ENCODE measurements at regions not wholly inside any gene's neighbourhood (a gene's known extent, or its start where the extent isn't known, plus 50 kb on each side); places are given as distances from the start of the nearest gene placed in this dataset.
"Not testable (repeated sequence)": the region's sequence is repeated elsewhere in the genome, so short reads cannot be mapped to it uniquely, and the experiment has no call there.

DNA sequence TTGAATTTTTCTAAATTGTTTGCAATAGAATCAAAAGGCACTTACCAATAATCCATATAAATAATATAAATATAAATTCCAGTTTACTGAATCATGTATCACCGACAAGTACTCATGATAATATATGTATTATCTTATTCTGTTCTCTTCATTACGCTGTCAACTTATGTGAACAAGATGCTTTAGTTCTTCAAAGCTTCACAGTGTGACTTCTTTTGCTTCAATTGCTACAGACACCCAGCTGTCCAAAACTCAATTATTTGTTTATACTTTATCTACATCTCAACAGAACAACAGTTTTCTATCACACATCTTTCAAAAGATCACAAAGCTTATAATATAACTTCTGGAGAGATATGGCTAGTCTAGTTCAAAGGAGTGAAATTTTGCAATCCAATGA is 1499.9 kb upstream of the PCDH10 start:
- Histone ChIP-seq H3K9ac (ENCODE audit: insufficient read depth in 1 of 2, low read length in 2 of 2) (no peak overlapping the region), H3K36me3 (ENCODE audit: control insufficient read depth in 4 of 4, insufficient read depth in 4 of 4, low read length in 4 of 4) (no peaks in the 10 kb centered on the region), H3K27ac (ENCODE audit: low read depth in 1 of 2, low read length in 1 of 2) (no peak overlapping the region), H3K4me1 (ENCODE audit: control insufficient read depth in 5 of 5, insufficient read depth in 5 of 5, low read length in 5 of 5) (no peaks in the 10 kb centered on the region), H3K27me3 (ENCODE audit: control insufficient read depth in 3 of 3, insufficient read depth in 3 of 3, low read length in 2 of 3) (no peaks in the 10 kb centered on the region), H3K9me3 (ENCODE audit: control insufficient read depth in 4 of 4, insufficient read depth in 3 of 4, low read length in 3 of 4) (no peaks in the 10 kb centered on the region), H3K4me3 (no peak overlapping the region)
- 93 to 95% methylated on average over 2 of the region's 2 CpGs for WGBS, 2 donors
- no peak for TF ChIP-seq CTCF (IDR thresholded peaks at IDR 0.05; ENCODE audit: control extremely low read depth, extremely low read depth)
- DNase-seq (no peak), ATAC-seq (ENCODE audit: insufficient read depth, low FRiP score) (no peak)

DNA sequence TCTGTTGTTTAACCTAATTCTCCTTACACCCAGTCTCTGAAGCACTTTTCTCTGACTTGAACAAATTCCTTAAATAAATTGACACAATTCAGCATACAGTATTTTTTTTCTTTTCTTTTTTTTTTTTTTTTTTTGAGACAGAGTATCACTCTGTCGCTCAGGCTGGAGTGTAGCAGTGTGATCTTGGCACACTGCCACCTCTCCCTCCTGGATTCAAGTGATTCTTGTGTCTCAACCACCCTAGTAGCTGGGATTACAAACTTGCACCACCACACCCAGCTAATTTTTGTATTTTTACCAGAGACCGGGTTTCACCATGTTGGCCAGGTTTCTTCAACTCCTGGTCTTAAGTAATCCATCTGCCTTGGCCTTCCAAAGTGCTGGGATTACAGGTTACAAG is 1498.1 kb upstream of the PCDH10 start:
- Histone ChIP-seq H3K27ac (ENCODE audit: low read depth in 1 of 2, low read length in 1 of 2) (no peak overlapping the region), H3K9ac (ENCODE audit: insufficient read depth in 1 of 2, low read length in 2 of 2) (no peak overlapping the region), H3K27me3 (ENCODE audit: control insufficient read depth in 3 of 3, insufficient read depth in 3 of 3, low read length in 2 of 3) (no peaks in the 10 kb centered on the region), H3K9me3 (ENCODE audit: control insufficient read depth in 4 of 4, insufficient read depth in 3 of 4, low read length in 3 of 4) (no peaks in the 10 kb centered on the region), H3K4me1 (ENCODE audit: control insufficient read depth in 5 of 5, insufficient read depth in 5 of 5, low read length in 5 of 5) (no peaks in the 10 kb centered on the region), H3K4me3 (no peak overlapping the region), H3K36me3 (ENCODE audit: control insufficient read depth in 4 of 4, insufficient read depth in 4 of 4, low read length in 4 of 4) (no peaks in the 10 kb centered on the region)
- WGBS, 2 donors, result 69 to 73% methylated on average over 2 of the region's 2 CpGs
- ATAC-seq (ENCODE audit: insufficient read depth, low FRiP score), result no peak
- TF ChIP-seq CTCF (IDR thresholded peaks at IDR 0.05; ENCODE audit: control extremely low read depth, extremely low read depth), result no peak
- DNase-seq, result peak in 1 of 3 donors; percentile 6

DNA sequence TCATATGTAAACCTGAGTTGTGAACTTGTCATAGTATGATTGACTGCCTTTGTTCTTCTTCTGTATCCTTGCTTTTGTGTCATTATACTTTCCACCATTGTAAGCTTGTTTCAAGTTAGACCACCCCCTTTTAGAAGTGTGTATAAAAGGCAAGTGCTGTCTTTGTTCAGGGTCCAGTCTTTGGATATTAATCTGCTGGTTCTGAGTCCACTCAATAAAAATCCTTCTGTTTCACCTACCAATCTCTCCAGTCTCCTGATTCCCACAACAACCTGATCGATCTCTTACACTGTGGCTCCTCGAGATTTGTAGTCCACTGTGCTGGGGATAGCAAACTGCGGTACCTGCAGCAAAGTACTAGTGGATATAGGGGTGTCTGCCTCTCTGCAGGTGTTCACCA is 1465.8 kb upstream of the PCDH10 start:
- ATAC-seq (ENCODE audit: insufficient read depth, low FRiP score); H3K27ac ChIP-seq (ENCODE audit: low read depth in 1 of 2, low read length in 1 of 2); DNase-seq; H3K4me3 ChIP-seq; H3K36me3 ChIP-seq (ENCODE audit: control insufficient read depth in 4 of 4, insufficient read depth in 4 of 4, low read length in 4 of 4); H3K4me1 ChIP-seq (ENCODE audit: control insufficient read depth in 5 of 5, insufficient read depth in 5 of 5, low read length in 5 of 5); H3K9ac ChIP-seq (ENCODE audit: insufficient read depth in 1 of 2, low read length in 2 of 2); H3K27me3 ChIP-seq (ENCODE audit: control insufficient read depth in 3 of 3, insufficient read depth in 3 of 3, low read length in 2 of 3): not testable (repeated sequence)
- WGBS, 2 donors, result 86 to 89% methylated on average over 3 of the region's 3 CpGs
- H3K9me3 ChIP-seq (ENCODE audit: control insufficient read depth in 4 of 4, insufficient read depth in 3 of 4, low read length in 3 of 4), result peaks cover 0 to 13% (median 2%) of the 10 kb centered on the region in 4 donors

- H3K27ac ChIP-seq (ENCODE audit: low read depth in 1 of 2, low read length in 1 of 2), result no peak overlapping the region
- WGBS, 2 donors, result 83 to 85% methylated on average over 2 of the region's 2 CpGs
- no peak for TF ChIP-seq CTCF (IDR thresholded peaks at IDR 0.05; ENCODE audit: control extremely low read depth, extremely low read depth)
- ATAC-seq (ENCODE audit: insufficient read depth, low FRiP score) (no peak), DNase-seq (no peak)
- no peaks in the 10 kb centered on the region for H3K4me1 ChIP-seq (ENCODE audit: control insufficient read depth in 5 of 5, insufficient read depth in 5 of 5, low read length in 5 of 5)
- H3K36me3 ChIP-seq (ENCODE audit: control insufficient read depth in 4 of 4, insufficient read depth in 4 of 4, low read length in 4 of 4), result peaks cover 0 to 1% (median 0%) of the 10 kb centered on the region in 4 donors
- H3K9ac ChIP-seq (ENCODE audit: insufficient read depth in 1 of 2, low read length in 2 of 2), result no peak overlapping the region
- H3K27me3 ChIP-seq (ENCODE audit: control insufficient read depth in 3 of 3, insufficient read depth in 3 of 3, low read length in 2 of 3), result no peaks in the 10 kb centered on the region
- peaks cover 0 to 3% (median 0%) of the 10 kb centered on the region in 4 donors for H3K9me3 ChIP-seq (ENCODE audit: control insufficient read depth in 4 of 4, insufficient read depth in 3 of 4, low read length in 3 of 4)
- H3K4me3 ChIP-seq, result no peak overlapping the region
Observed at GRCh38 chr4:131721883-131722282, 1427.2 kb upstream of the PCDH10 start.

DNA sequence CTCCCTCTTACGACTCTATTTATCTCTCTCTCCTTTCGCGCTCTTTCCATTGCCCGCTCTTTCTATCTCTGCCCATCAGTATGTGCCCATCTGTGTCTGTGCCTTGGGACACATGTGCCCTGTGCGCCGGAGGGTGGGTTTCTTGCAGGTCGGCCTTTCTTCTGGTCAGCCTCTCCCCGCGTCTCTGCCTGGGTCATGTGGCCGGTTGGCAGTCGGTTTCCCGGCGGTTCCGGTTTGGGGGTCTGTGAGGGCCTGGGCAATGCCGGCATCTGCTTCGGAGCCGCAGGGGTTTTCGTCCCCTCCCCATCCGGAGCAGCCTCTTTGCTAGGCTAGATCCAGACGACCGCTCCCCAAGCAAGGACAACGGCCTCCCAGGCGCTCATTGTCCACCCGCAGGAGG is 1426.0 kb upstream of the PCDH10 start:
- not testable (repeated sequence) for H3K27me3 ChIP-seq (ENCODE audit: control insufficient read depth in 3 of 3, insufficient read depth in 3 of 3, low read length in 2 of 3); H3K4me1 ChIP-seq (ENCODE audit: control insufficient read depth in 5 of 5, insufficient read depth in 5 of 5, low read length in 5 of 5); DNase-seq; H3K9me3 ChIP-seq (ENCODE audit: control insufficient read depth in 4 of 4, insufficient read depth in 3 of 4, low read length in 3 of 4); H3K4me3 ChIP-seq; ATAC-seq (ENCODE audit: insufficient read depth, low FRiP score); H3K36me3 ChIP-seq (ENCODE audit: control insufficient read depth in 4 of 4, insufficient read depth in 4 of 4, low read length in 4 of 4); H3K9ac ChIP-seq (ENCODE audit: insufficient read depth in 1 of 2, low read length in 2 of 2); H3K27ac ChIP-seq (ENCODE audit: low read depth in 1 of 2, low read length in 1 of 2)
- 90 to 98% methylated on average over 16 to 21 of the region's 24 CpGs for WGBS, 2 donors

- H3K4me1 ChIP-seq (ENCODE audit: control insufficient read depth in 5 of 5, insufficient read depth in 5 of 5, low read length in 5 of 5); H3K9ac ChIP-seq (ENCODE audit: insufficient read depth in 1 of 2, low read length in 2 of 2); H3K4me3 ChIP-seq; H3K27ac ChIP-seq (ENCODE audit: low read depth in 1 of 2, low read length in 1 of 2); H3K27me3 ChIP-seq (ENCODE audit: control insufficient read depth in 3 of 3, insufficient read depth in 3 of 3, low read length in 2 of 3); ATAC-seq (ENCODE audit: insufficient read depth, low FRiP score); H3K9me3 ChIP-seq (ENCODE audit: control insufficient read depth in 4 of 4, insufficient read depth in 3 of 4, low read length in 3 of 4); H3K36me3 ChIP-seq (ENCODE audit: control insufficient read depth in 4 of 4, insufficient read depth in 4 of 4, low read length in 4 of 4): not testable (repeated sequence)
- WGBS, 2 donors, result 88 to 95% methylated on average over 14 to 37 of the region's 37 CpGs
- peak; percentile 57 to 68 (median 63) for DNase-seq
Observed at GRCh38 chr4:131724847-131725246, 1424.2 kb upstream of the PCDH10 start.

Measured in lung (tissue), 11 donors.